KMS-11 (cell line): ENCODE measurements at regions not wholly inside any gene's neighbourhood (a gene's known extent, or its start where the extent isn't known, plus 50 kb on each side); places are given as distances from the start of the nearest gene placed in this dataset.

Experiments used
- H2AFZ ChIP-seq: fragments of 200-600 bp; sonication (generic); 2 replicates; pipeline ENCODE4 v1.6.1; 2016; ENCODE audit warnings: antibody characterized with exemption, mixed run types, low read depth
- H3K27ac ChIP-seq: fragments of 200-600 bp; sonication (generic); 2 replicates; pipeline ENCODE4 v1.6.1; 2016; ENCODE audit warnings: mild to moderate bottlenecking, mixed run types
- H3K27me3 ChIP-seq: fragments of 200-600 bp; sonication (generic); 2 replicates; pipeline ENCODE4 v1.6.1; 2017; ENCODE audit warnings: mild to moderate bottlenecking, low read depth, mixed run types, moderate library complexity; ENCODE audit not compliant: insufficient read depth
- H3K36me3 ChIP-seq: fragments of 200-600 bp; sonication (generic); 2 replicates; pipeline ENCODE4 v1.6.1; 2017; ENCODE audit warnings: mild to moderate bottlenecking, mixed run types; ENCODE audit not compliant: insufficient read depth
- H3K4me1 ChIP-seq: fragments of 200-600 bp; sonication (generic); 2 replicates; pipeline ENCODE4 v1.6.1; 2016; ENCODE audit warnings: mild to moderate bottlenecking, low read depth, mixed run types; ENCODE audit not compliant: poor library complexity, severe bottlenecking
- H3K4me2 ChIP-seq: fragments of 200-600 bp; sonication (generic); 2 replicates; pipeline ENCODE4 v1.7.0; 2016; ENCODE audit warnings: mild to moderate bottlenecking, mixed run types
- H3K4me3 ChIP-seq: fragments of 200-600 bp; sonication (generic); IDR thresholded peaks from 2 replicates; pipeline ENCODE4 v1.6.1; 2017; ENCODE audit warnings: low read depth, low read length, mixed read lengths; ENCODE audit not compliant: insufficient read depth
- H3K79me2 ChIP-seq: fragments of 200-600 bp; sonication (generic); 2 replicates; pipeline ENCODE4 v1.6.1; 2016; ENCODE audit warnings: low read depth, mixed run types; ENCODE audit not compliant: insufficient read depth
- H3K9ac ChIP-seq: fragments of 200-600 bp; sonication (generic); 2 replicates; pipeline ENCODE4 v1.6.1; 2016; ENCODE audit warnings: mild to moderate bottlenecking, mixed run types
- H4K20me1 ChIP-seq: fragments of 200-600 bp; sonication (generic); 2 replicates; pipeline ENCODE4 v1.6.1; 2016; ENCODE audit warnings: mild to moderate bottlenecking, mixed run types; ENCODE audit not compliant: insufficient read depth
- CTCF ChIP-seq: fragments of 200-600 bp; sonication (generic); conservative IDR thresholded peaks from 2 replicates; pipeline ENCODE4 v1.6.1; 2017; ENCODE audit warnings: low read depth, mild to moderate bottlenecking, antibody characterized with exemption, low read length, moderate library complexity, mixed read lengths

- no peaks in the 10 kb centered on the region for H3K4me1 ChIP-seq
- no peak overlapping the region for H3K4me2 ChIP-seq
- H2AFZ ChIP-seq, result no peak overlapping the region
- no peaks in the 10 kb centered on the region for H3K79me2 ChIP-seq
- TF ChIP-seq CTCF, result no peak
- H3K9ac ChIP-seq, result no peak overlapping the region
- no peak overlapping the region for H3K27ac ChIP-seq
- no peaks in the 10 kb centered on the region for H4K20me1 ChIP-seq
- no peaks in the 10 kb centered on the region for H3K27me3 ChIP-seq
- no peak overlapping the region for H3K4me3 ChIP-seq
- no peaks in the 10 kb centered on the region for H3K36me3 ChIP-seq
Measured at GRCh38 chr6:14272737-14273085, 155.1 kb downstream of the CD83 start.

GRCh38 chr6:14273191-14273590 is 155.6 kb downstream of the CD83 start:
- no peak overlapping the region for H3K4me3 ChIP-seq
- no peaks in the 10 kb centered on the region for H4K20me1 ChIP-seq
- no peaks in the 10 kb centered on the region for H3K36me3 ChIP-seq
- no peak overlapping the region for H2AFZ ChIP-seq
- H3K9ac ChIP-seq, result no peak overlapping the region
- H3K4me1 ChIP-seq, result no peaks in the 10 kb centered on the region
- no peaks in the 10 kb centered on the region for H3K27me3 ChIP-seq
- no peak for TF ChIP-seq CTCF
- H3K27ac ChIP-seq, result no peak overlapping the region
- no peak overlapping the region for H3K4me2 ChIP-seq
- H3K79me2 ChIP-seq, result no peaks in the 10 kb centered on the region

GRCh38 chr6:14274016-14274415 is 156.4 kb downstream of the CD83 start:
- Histone ChIP-seq H3K4me3 (no peak overlapping the region), H3K4me1 (no peaks in the 10 kb centered on the region), H3K79me2 (no peaks in the 10 kb centered on the region), H2AFZ (no peak overlapping the region), H3K27ac (no peak overlapping the region), H4K20me1 (no peaks in the 10 kb centered on the region), H3K36me3 (no peaks in the 10 kb centered on the region), H3K27me3 (no peaks in the 10 kb centered on the region), H3K4me2 (no peak overlapping the region), H3K9ac (no peak overlapping the region)
- no peak for TF ChIP-seq CTCF

GRCh38 chr6:14274546-14275492 is 157.2 kb downstream of the CD83 start:
- Histone ChIP-seq H3K27me3 (no peaks in the 10 kb centered on the region), H3K4me3 (no peak overlapping the region), H3K79me2 (no peaks in the 10 kb centered on the region), H3K4me2 (no peak overlapping the region), H3K4me1 (no peaks in the 10 kb centered on the region), H2AFZ (no peak overlapping the region), H3K27ac (no peak overlapping the region), H3K36me3 (no peaks in the 10 kb centered on the region), H3K9ac (no peak overlapping the region), H4K20me1 (no peaks in the 10 kb centered on the region)
- TF ChIP-seq CTCF, result no peak
